H1 (cell line): ENCODE measurements at regions not wholly inside any gene's neighbourhood (a gene's known extent, or its start where the extent isn't known, plus 50 kb on each side); places are given as distances from the start of the nearest gene placed in this dataset.

Source experiments
- CBX5 ChIP-seq: fragments of 300-800, 300-1000 bp; sonication (generic); IDR thresholded peaks from 2 replicates; pipeline ENCODE4 v1.7.1; 2016; ENCODE audit warnings: antibody characterized with exemption, low read length, low read depth
- EP300 ChIP-seq, 2 experiments: IDR thresholded peaks; 1 replicate in 1 of 2; 2 replicates in 1 of 2; pipeline ENCODE4 v1.6.1; 2011 to 2012; ENCODE audit warnings: low read depth in 2 of 2, low read length in 2 of 2, mild to moderate bottlenecking in 2 of 2, borderline replicate concordance in 1 of 2, inconsistent platforms in 1 of 2, moderate library complexity in 1 of 2
- JUND ChIP-seq: IDR thresholded peaks from 2 replicates; pipeline ENCODE4 v1.6.1; 2011; ENCODE audit warnings: mild to moderate bottlenecking, improper control_type of control experiment, low read length
- POU5F1 ChIP-seq: IDR thresholded peaks from 2 replicates; pipeline ENCODE4 v1.6.1; 2011; ENCODE audit warnings: low read depth, mild to moderate bottlenecking, low read length, moderate library complexity
- SP1 ChIP-seq: IDR thresholded peaks from 2 replicates; pipeline ENCODE4 v1.6.1; 2011; ENCODE audit warnings: low read depth, low read length
- TAF7 ChIP-seq: optimal IDR thresholded peaks from 2 replicates; pipeline ENCODE3; 2011; ENCODE audit warnings: low read depth, mild to moderate bottlenecking, inconsistent platforms, low read length, moderate library complexity, borderline replicate concordance
- TCF12 ChIP-seq: IDR thresholded peaks from 2 replicates; pipeline ENCODE4 v1.6.1; 2011; ENCODE audit warnings: low read depth, mild to moderate bottlenecking, low read length
- YY1 ChIP-seq: IDR thresholded peaks from 2 replicates; pipeline ENCODE4 v1.6.1; 2011; ENCODE audit warnings: low read depth, mild to moderate bottlenecking, low read length
- TF ChIP-seq, protein P1 (sequence below): fragments of 300-600 bp; sonication (generic); IDR thresholded peaks from 2 replicates; pipeline ENCODE4 v1.7.1; 2012; ENCODE audit warnings: low read length, moderate library complexity, mild to moderate bottlenecking, inconsistent platforms; ENCODE audit not compliant: insufficient replicate concordance
- TF ChIP-seq, protein P2 (sequence below): IDR thresholded peaks from 2 replicates; pipeline ENCODE4 v1.6.1; 2012; ENCODE audit warnings: low read length, inconsistent platforms

DNA sequence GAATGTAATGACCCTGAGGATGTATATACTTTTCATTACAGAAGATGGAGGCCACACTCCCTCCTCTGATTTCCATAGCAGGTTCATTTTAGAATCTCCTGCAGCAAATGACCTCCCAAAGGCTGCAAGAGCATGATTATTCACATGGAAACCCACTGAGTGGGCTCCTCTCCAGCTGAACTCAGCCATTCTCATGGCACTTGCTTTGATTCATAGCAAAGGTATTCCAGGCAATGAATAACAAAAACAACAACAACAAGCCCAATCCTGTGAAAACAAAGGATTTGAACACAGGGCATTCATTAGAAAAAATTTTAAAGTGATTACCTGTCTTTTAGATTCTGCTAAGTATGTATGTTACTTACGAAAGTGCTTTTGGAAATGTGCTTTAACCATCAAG, 894.0 kb upstream of the FRG1 start (continued):
- TF ChIP-seq, protein P1, sequence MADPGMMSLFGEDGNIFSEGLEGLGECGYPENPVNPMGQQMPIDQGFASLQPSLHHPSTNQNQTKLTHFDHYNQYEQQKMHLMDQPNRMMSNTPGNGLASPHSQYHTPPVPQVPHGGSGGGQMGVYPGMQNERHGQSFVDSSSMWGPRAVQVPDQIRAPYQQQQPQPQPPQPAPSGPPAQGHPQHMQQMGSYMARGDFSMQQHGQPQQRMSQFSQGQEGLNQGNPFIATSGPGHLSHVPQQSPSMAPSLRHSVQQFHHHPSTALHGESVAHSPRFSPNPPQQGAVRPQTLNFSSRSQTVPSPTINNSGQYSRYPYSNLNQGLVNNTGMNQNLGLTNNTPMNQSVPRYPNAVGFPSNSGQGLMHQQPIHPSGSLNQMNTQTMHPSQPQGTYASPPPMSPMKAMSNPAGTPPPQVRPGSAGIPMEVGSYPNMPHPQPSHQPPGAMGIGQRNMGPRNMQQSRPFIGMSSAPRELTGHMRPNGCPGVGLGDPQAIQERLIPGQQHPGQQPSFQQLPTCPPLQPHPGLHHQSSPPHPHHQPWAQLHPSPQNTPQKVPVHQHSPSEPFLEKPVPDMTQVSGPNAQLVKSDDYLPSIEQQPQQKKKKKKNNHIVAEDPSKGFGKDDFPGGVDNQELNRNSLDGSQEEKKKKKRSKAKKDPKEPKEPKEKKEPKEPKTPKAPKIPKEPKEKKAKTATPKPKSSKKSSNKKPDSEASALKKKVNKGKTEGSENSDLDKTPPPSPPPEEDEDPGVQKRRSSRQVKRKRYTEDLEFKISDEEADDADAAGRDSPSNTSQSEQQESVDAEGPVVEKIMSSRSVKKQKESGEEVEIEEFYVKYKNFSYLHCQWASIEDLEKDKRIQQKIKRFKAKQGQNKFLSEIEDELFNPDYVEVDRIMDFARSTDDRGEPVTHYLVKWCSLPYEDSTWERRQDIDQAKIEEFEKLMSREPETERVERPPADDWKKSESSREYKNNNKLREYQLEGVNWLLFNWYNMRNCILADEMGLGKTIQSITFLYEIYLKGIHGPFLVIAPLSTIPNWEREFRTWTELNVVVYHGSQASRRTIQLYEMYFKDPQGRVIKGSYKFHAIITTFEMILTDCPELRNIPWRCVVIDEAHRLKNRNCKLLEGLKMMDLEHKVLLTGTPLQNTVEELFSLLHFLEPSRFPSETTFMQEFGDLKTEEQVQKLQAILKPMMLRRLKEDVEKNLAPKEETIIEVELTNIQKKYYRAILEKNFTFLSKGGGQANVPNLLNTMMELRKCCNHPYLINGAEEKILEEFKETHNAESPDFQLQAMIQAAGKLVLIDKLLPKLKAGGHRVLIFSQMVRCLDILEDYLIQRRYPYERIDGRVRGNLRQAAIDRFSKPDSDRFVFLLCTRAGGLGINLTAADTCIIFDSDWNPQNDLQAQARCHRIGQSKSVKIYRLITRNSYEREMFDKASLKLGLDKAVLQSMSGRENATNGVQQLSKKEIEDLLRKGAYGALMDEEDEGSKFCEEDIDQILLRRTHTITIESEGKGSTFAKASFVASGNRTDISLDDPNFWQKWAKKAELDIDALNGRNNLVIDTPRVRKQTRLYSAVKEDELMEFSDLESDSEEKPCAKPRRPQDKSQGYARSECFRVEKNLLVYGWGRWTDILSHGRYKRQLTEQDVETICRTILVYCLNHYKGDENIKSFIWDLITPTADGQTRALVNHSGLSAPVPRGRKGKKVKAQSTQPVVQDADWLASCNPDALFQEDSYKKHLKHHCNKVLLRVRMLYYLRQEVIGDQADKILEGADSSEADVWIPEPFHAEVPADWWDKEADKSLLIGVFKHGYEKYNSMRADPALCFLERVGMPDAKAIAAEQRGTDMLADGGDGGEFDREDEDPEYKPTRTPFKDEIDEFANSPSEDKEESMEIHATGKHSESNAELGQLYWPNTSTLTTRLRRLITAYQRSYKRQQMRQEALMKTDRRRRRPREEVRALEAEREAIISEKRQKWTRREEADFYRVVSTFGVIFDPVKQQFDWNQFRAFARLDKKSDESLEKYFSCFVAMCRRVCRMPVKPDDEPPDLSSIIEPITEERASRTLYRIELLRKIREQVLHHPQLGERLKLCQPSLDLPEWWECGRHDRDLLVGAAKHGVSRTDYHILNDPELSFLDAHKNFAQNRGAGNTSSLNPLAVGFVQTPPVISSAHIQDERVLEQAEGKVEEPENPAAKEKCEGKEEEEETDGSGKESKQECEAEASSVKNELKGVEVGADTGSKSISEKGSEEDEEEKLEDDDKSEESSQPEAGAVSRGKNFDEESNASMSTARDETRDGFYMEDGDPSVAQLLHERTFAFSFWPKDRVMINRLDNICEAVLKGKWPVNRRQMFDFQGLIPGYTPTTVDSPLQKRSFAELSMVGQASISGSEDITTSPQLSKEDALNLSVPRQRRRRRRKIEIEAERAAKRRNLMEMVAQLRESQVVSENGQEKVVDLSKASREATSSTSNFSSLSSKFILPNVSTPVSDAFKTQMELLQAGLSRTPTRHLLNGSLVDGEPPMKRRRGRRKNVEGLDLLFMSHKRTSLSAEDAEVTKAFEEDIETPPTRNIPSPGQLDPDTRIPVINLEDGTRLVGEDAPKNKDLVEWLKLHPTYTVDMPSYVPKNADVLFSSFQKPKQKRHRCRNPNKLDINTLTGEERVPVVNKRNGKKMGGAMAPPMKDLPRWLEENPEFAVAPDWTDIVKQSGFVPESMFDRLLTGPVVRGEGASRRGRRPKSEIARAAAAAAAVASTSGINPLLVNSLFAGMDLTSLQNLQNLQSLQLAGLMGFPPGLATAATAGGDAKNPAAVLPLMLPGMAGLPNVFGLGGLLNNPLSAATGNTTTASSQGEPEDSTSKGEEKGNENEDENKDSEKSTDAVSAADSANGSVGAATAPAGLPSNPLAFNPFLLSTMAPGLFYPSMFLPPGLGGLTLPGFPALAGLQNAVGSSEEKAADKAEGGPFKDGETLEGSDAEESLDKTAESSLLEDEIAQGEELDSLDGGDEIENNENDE = peak; percentile 31
- TF ChIP-seq YY1 = peak; percentile 72; the same call in 1 of the 2 replicates
- no peak for TF ChIP-seq CBX5
- peak; percentile 79 for TF ChIP-seq JUND
- TF ChIP-seq POU5F1 = peak; percentile 85; the same call in 1 of the 2 replicates
- TF ChIP-seq, protein P2, sequence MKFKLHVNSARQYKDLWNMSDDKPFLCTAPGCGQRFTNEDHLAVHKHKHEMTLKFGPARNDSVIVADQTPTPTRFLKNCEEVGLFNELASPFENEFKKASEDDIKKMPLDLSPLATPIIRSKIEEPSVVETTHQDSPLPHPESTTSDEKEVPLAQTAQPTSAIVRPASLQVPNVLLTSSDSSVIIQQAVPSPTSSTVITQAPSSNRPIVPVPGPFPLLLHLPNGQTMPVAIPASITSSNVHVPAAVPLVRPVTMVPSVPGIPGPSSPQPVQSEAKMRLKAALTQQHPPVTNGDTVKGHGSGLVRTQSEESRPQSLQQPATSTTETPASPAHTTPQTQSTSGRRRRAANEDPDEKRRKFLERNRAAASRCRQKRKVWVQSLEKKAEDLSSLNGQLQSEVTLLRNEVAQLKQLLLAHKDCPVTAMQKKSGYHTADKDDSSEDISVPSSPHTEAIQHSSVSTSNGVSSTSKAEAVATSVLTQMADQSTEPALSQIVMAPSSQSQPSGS = peak; percentile 87
- TF ChIP-seq EP300 (IDR thresholded peaks at IDR 0.05; ENCODE audit: borderline replicate concordance in 1 of 2, low read depth in 2 of 2, low read length in 2 of 2) = peak in 1 of 2 experiments; percentile 87; a peak in 1 of 3 replicates
- TF ChIP-seq TAF7 = no peak
- TF ChIP-seq TCF12 = 0 out of 2 replicates have a peak, but pooled peaks have one; percentile 30
- peak; percentile 63; the same call in 1 of the 2 replicates for TF ChIP-seq SP1
